OCI-LY7 (cell line): ENCODE measurements at regions not wholly inside any gene's neighbourhood (a gene's known extent, or its start where the extent isn't known, plus 50 kb on each side); places are given as distances from the start of the nearest gene placed in this dataset.

Source experiments
- BruUV-seq: library from RNA; stranded (reverse); fragments of 400-500 nt; replicated peaks from 2 replicates; lab custom pipeline; 2021; lab: Mats Ljungman, UMichigan
- CTCF ChIA-PET: fragments of 300-600 bp; sonication (Branson Sonifier 250); formaldehyde crosslinking; loops from one replicate; lab custom pipeline; 2022; ENCODE audit warnings: antibody characterized with exemption; ENCODE audit not compliant: unreplicated experiment; lab: Charles Lee
- POLR2A ChIA-PET: fragments of 300-600 bp; sonication (Branson Sonifier 250); formaldehyde crosslinking; loops from one replicate; lab custom pipeline; 2022; ENCODE audit warnings: antibody characterized with exemption; lab: Charles Lee
- DNase-seq: peaks from one replicate; pipeline ENCODE4 v3.0.0-alpha.2; 2015; ENCODE audit warnings: low spot score
- H2AFZ ChIP-seq: fragments of 200-600 bp; sonication (generic), shearing (Covaris generic); 2 replicates; pipeline ENCODE4 v1.6.1; 2014; ENCODE audit warnings: mild to moderate bottlenecking, antibody characterized with exemption, low read length, moderate library complexity
- H3K27ac ChIP-seq: fragments of 200-600 bp; sonication (generic); 2 replicates; pipeline ENCODE4 v1.5.1; 2014; ENCODE audit warnings: mixed run types, low read depth, mild to moderate bottlenecking, moderate library complexity, low read length, inconsistent platforms; ENCODE audit not compliant: poor library complexity, severe bottlenecking
- H3K36me3 ChIP-seq: fragments of 200-600 bp; sonication (generic); 2 replicates; pipeline ENCODE4 v1.6.1; 2014; ENCODE audit warnings: mild to moderate bottlenecking, antibody characterized with exemption, low read length, moderate library complexity, mixed read lengths; ENCODE audit not compliant: insufficient read depth
- H3K4me1 ChIP-seq: fragments of 200-600 bp; sonication (generic); 2 replicates; pipeline ENCODE4 v1.5.1; 2014; ENCODE audit warnings: mild to moderate bottlenecking, low read length; ENCODE audit not compliant: insufficient read depth, poor library complexity, severe bottlenecking
- H3K4me2 ChIP-seq: fragments of 200-600 bp; sonication (generic); 2 replicates; pipeline ENCODE4 v1.6.1; 2014; ENCODE audit warnings: mild to moderate bottlenecking, low read length
- H3K4me3 ChIP-seq: fragments of 200-600 bp; sonication (generic); 2 replicates; pipeline ENCODE4 v1.5.1; 2014; ENCODE audit warnings: mild to moderate bottlenecking, low read depth, low read length; ENCODE audit not compliant: poor library complexity, severe bottlenecking
- H3K79me2 ChIP-seq: fragments of 200-600 bp; sonication (generic); 2 replicates; pipeline ENCODE4 v1.6.1; 2016; ENCODE audit warnings: low read depth, mild to moderate bottlenecking, low read length, moderate library complexity, mixed read lengths; ENCODE audit not compliant: insufficient read depth
- H3K9me2 ChIP-seq: fragments of 200-600 bp; sonication (generic); 2 replicates; pipeline ENCODE4 v1.6.1; 2016; ENCODE audit warnings: mild to moderate bottlenecking, low read length, mixed read lengths; ENCODE audit not compliant: insufficient read depth
- H3K9me3 ChIP-seq: fragments of 200-600 bp; sonication (generic); 2 replicates; pipeline ENCODE4 v1.6.1; 2014; ENCODE audit warnings: mild to moderate bottlenecking, mixed run types, low read length, mixed read lengths
- H4K20me1 ChIP-seq: fragments of 200-600 bp; sonication (generic); 2 replicates; pipeline ENCODE4 v1.6.1; 2014; ENCODE audit warnings: mild to moderate bottlenecking, antibody characterized with exemption, low read length, moderate library complexity, mixed read lengths; ENCODE audit not compliant: insufficient read depth
- EZH2phosphoT487 ChIP-seq: fragments of 200-600 bp; sonication (generic); IDR thresholded peaks from 2 replicates; pipeline ENCODE4 v1.6.1; 2018; ENCODE audit warnings: low read depth, borderline replicate concordance, mild to moderate bottlenecking, mixed run types, antibody characterized with exemption, low read length, moderate library complexity, mixed read lengths
- intact Hi-C: fragments of 100-400 bp; cut with micrococcal nuclease; formaldehyde crosslinking; loops from one replicate; pipeline ENCODE4 v1.10.0; 2022; ENCODE audit not compliant: unreplicated experiment
- TF ChIP-seq, protein P1 (sequence below): fragments of 200-600 bp; sonication (generic); conservative IDR thresholded peaks from 2 replicates; pipeline ENCODE4 v1.5.1; 2014; ENCODE audit warnings: mild to moderate bottlenecking, antibody characterized with exemption, low read length, moderate library complexity, mixed read lengths

- POLR2A ChIA-PET = no interaction called here
- CTCF ChIA-PET = no interaction called here
- Histone ChIP-seq H4K20me1 (no peaks in the 10 kb centered on the region), H2AFZ (no peak overlapping the region), H3K36me3 (no peaks in the 10 kb centered on the region), H3K79me2 (no peaks in the 10 kb centered on the region), H3K4me1 (no peaks in the 10 kb centered on the region), H3K4me3 (no peak overlapping the region), H3K9me3 (peaks cover 7% of the 10 kb centered on the region; the same call in 1 of the 2 replicates), H3K9me2 (no peaks in the 10 kb centered on the region), H3K4me2 (no peak overlapping the region), H3K27ac (no peak overlapping the region)
- no TSS peak for BruUV-seq
- no peak for DNase-seq
- intact Hi-C loops = no loop called here
- no peak for TF ChIP-seq EZH2phosphoT487
- TF ChIP-seq, protein P1, sequence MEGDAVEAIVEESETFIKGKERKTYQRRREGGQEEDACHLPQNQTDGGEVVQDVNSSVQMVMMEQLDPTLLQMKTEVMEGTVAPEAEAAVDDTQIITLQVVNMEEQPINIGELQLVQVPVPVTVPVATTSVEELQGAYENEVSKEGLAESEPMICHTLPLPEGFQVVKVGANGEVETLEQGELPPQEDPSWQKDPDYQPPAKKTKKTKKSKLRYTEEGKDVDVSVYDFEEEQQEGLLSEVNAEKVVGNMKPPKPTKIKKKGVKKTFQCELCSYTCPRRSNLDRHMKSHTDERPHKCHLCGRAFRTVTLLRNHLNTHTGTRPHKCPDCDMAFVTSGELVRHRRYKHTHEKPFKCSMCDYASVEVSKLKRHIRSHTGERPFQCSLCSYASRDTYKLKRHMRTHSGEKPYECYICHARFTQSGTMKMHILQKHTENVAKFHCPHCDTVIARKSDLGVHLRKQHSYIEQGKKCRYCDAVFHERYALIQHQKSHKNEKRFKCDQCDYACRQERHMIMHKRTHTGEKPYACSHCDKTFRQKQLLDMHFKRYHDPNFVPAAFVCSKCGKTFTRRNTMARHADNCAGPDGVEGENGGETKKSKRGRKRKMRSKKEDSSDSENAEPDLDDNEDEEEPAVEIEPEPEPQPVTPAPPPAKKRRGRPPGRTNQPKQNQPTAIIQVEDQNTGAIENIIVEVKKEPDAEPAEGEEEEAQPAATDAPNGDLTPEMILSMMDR = no peak
These were observed 297.2 kb downstream of the AJAP1 start for GRCh38 chr1:4951601-4952000.

DNA sequence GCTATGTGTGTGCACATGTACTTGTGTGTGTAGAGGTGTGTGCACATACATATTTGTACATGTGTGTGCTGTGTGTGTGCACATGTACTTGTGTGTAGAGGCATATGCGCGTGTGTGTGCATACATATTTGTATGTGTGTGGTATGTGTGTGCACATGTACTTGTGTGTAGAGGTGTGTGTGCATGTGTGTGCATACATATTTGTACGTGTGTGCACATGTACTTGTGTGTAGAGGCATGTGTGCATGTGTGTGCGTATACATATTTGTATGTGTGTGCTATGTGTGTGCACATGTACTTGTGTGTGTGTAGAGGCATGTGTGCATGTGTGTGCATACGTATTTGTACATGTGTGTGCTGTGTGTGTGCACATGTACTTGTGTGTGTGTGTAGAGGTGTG is 291.9 kb downstream of the AJAP1 start:
- Histone ChIP-seq H3K27ac (no peak overlapping the region), H3K79me2 (no peaks in the 10 kb centered on the region), H3K36me3 (no peaks in the 10 kb centered on the region), H3K9me3 (no peaks in the 10 kb centered on the region), H2AFZ (no peak overlapping the region), H3K4me2 (no peak overlapping the region), H3K4me3 (no peak overlapping the region), H4K20me1 (no peaks in the 10 kb centered on the region), H3K9me2 (no peaks in the 10 kb centered on the region), H3K4me1 (no peaks in the 10 kb centered on the region)
- BruUV-seq = no TSS peak
- ChIA-PET POLR2A (no interaction called here), CTCF (no interaction called here)
- no peak for TF ChIP-seq EZH2phosphoT487
- TF ChIP-seq, protein P1 = no peak
- intact Hi-C loops = no loop called here
- DNase-seq = no peak

DNA sequence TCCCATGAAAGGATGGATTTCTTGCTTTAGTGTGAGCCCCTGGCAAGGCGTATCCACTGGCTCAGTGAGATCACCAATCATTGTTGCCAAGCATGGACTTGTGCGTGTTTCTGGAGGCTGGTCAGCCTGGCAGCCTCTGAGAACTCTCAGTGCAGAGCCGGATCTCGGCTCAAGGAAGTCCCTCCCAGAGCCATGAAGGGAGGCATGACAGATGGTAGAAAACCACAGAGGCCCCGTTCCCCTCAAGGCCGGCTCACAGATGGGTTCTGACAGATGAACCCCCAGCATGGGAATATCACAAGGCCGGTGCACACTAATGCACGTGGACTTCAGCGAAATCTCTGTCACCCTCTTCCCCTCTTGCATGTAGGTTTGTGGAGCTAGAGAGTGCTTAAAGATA is 290.5 kb downstream of the AJAP1 start:
- no peak for TF ChIP-seq EZH2phosphoT487
- TF ChIP-seq, protein P1 = no peak
- no peaks in the 10 kb centered on the region for H3K79me2 ChIP-seq
- no peaks in the 10 kb centered on the region for H3K9me2 ChIP-seq
- ChIA-PET CTCF (no interaction called here), POLR2A (no interaction called here)
- BruUV-seq = no TSS peak
- H4K20me1 ChIP-seq = no peaks in the 10 kb centered on the region
- H3K4me2 ChIP-seq = no peak overlapping the region
- intact Hi-C loops = no loop called here
- H3K4me1 ChIP-seq = no peaks in the 10 kb centered on the region
- no peak overlapping the region for H2AFZ ChIP-seq
- no peak overlapping the region for H3K4me3 ChIP-seq
- H3K27ac ChIP-seq = no peak overlapping the region
- DNase-seq = no peak
- no peaks in the 10 kb centered on the region for H3K9me3 ChIP-seq
- H3K36me3 ChIP-seq = no peaks in the 10 kb centered on the region
